GM18907 (cell line): ENCODE measurements at regions not wholly inside any gene's neighbourhood (a gene's known extent, or its start where the extent isn't known, plus 50 kb on each side); places are given as distances from the start of the nearest gene placed in this dataset.
"Not testable (repeated sequence)": the region's sequence is repeated elsewhere in the genome, so short reads cannot be mapped to it uniquely, and the experiment has no call there.

Source experiments
- ATAC-seq: cut with Tn5 transposase; IDR thresholded peaks from one replicate; pipeline ENCODE4 v1.9.1; 2021; ENCODE audit warnings: mild to moderate bottlenecking, moderate library complexity; ENCODE audit not compliant: unreplicated experiment

GRCh38 chrX:43345166-43345565, 310.9 kb upstream of the MAOA start:
- ATAC-seq = no peak

GRCh38 chrX:43349363-43349762, 306.7 kb upstream of the MAOA start:
- ATAC-seq = peak; percentile 85

GRCh38 chrX:43350935-43351334, 305.2 kb upstream of the MAOA start:
- no peak for ATAC-seq

- ATAC-seq = no peak
These were observed 298.4 kb upstream of the MAOA start for GRCh38 chrX:43357741-43358140.

- ATAC-seq = no peak
These were observed 283.1 kb upstream of the MAOA start for GRCh38 chrX:43373032-43373431.

GRCh38 chrX:43375136-43375535, 281.0 kb upstream of the MAOA start:
- no peak for ATAC-seq

- no peak for ATAC-seq
These were observed 275.4 kb upstream of the MAOA start for GRCh38 chrX:43380704-43381103.

- no peak for ATAC-seq
These were observed 269.2 kb upstream of the MAOA start for GRCh38 chrX:43386875-43387274.

- no peak for ATAC-seq
These were observed 250.9 kb upstream of the MAOA start for GRCh38 chrX:43405191-43405590.

- no peak for ATAC-seq
These were observed 232.2 kb upstream of the MAOA start for GRCh38 chrX:43423876-43424275.

GRCh38 chrX:43436517-43436916, 219.6 kb upstream of the MAOA start:
- ATAC-seq = no peak

- ATAC-seq = no peak
These were observed 209.3 kb upstream of the MAOA start for GRCh38 chrX:43446752-43447151.

GRCh38 chrX:43448688-43449087, 207.4 kb upstream of the MAOA start:
- no peak for ATAC-seq

- ATAC-seq = no peak
These were observed 205.7 kb upstream of the MAOA start for GRCh38 chrX:43450355-43450754.

GRCh38 chrX:43451976-43452686, 204.0 kb upstream of the MAOA start:
- ATAC-seq = not testable (repeated sequence)

GRCh38 chrX:43456063-43456462, 200.0 kb upstream of the MAOA start:
- ATAC-seq = no peak

GRCh38 chrX:43456906-43457305, 199.2 kb upstream of the MAOA start:
- ATAC-seq = no peak

GRCh38 chrX:43467608-43468234, 188.4 kb upstream of the MAOA start:
- ATAC-seq = no peak

- ATAC-seq = no peak
These were observed 186.6 kb upstream of the MAOA start for GRCh38 chrX:43469391-43470054.

- no peak for ATAC-seq
These were observed 181.8 kb upstream of the MAOA start for GRCh38 chrX:43474321-43474720.

- ATAC-seq = no peak
These were observed 177.0 kb upstream of the MAOA start for GRCh38 chrX:43479070-43479469.

GRCh38 chrX:43479850-43480249, 176.2 kb upstream of the MAOA start:
- no peak for ATAC-seq
